Parathyroid adenoma (tissue), 2 donors: ENCODE measurements at regions not wholly inside any gene's neighbourhood (a gene's known extent, or its start where the extent isn't known, plus 50 kb on each side); places are given as distances from the start of the nearest gene placed in this dataset.
"Not testable (repeated sequence)": the region's sequence is repeated elsewhere in the genome, so short reads cannot be mapped to it uniquely, and the experiment has no call there.

Experiments
- H2AFZ ChIP-seq: fragments of 300-600 bp; sonication (generic); one replicate; pipeline ENCODE4 v1.7.0; 2017; ENCODE audit warnings: antibody characterized with exemption, mild to moderate bottlenecking
- H3K27ac ChIP-seq: fragments of 300-600 bp; sonication (generic); one replicate; pipeline ENCODE4 v1.7.0; 2017
- H3K27me3 ChIP-seq: fragments of 300-600 bp; sonication (generic); one replicate; pipeline ENCODE4 v1.7.0; 2017; ENCODE audit warnings: low read length; ENCODE audit not compliant: control insufficient read depth, insufficient read depth
- H3K36me3 ChIP-seq: fragments of 300-600 bp; sonication (generic); one replicate; pipeline ENCODE4 v1.7.0; 2017; ENCODE audit warnings: low read length; ENCODE audit not compliant: control insufficient read depth, insufficient read depth
- H3K4me1 ChIP-seq: fragments of 300-600 bp; sonication (generic); one replicate; pipeline ENCODE4 v1.7.0; 2017; ENCODE audit warnings: control low read depth
- H3K4me2 ChIP-seq: fragments of 300-600 bp; sonication (generic); one replicate; pipeline ENCODE4 v1.7.0; 2017; ENCODE audit warnings: low read length
- H3K4me3 ChIP-seq: fragments of 300-600 bp; sonication (generic); one replicate; pipeline ENCODE4 v1.7.0; 2017; ENCODE audit warnings: low read depth, low read length
- H3K79me2 ChIP-seq: fragments of 300-600 bp; sonication (generic); one replicate; pipeline ENCODE4 v1.7.0; 2017; ENCODE audit warnings: control low read depth
- H3K9ac ChIP-seq: fragments of 300-600 bp; sonication (generic); one replicate; pipeline ENCODE4 v1.7.0; 2017; ENCODE audit warnings: mild to moderate bottlenecking
- H3K9me3 ChIP-seq: fragments of 300-600 bp; sonication (generic); one replicate; pipeline ENCODE4 v1.7.0; 2017; ENCODE audit warnings: low read length; ENCODE audit not compliant: control insufficient read depth
- CTCF ChIP-seq: fragments of 300-600 bp; sonication (generic); IDR thresholded peaks from one replicate; pipeline ENCODE4 v1.7.0; 2017; ENCODE audit warnings: antibody characterized with exemption, mild to moderate bottlenecking
- donor health status: primary hyperparathyroidism.

DNA sequence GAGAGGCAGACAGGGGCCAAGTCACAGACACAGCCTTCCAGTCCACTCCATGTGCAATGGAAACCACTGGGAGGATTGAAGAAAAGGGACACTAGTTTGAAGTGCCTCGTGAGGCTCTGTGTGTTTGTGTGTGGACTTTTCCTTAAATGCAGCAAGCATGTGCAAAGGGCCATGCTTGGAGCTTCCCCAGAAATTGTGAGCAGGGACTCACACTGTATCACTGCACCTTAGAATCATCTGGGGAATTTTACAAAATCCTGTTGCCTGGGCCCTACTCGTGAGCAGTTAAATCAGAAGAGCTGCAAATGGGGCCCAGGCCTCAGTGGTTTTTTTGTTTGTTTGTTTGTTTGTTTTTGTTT is 137.8 kb downstream of the TRIM43 start:
- no peak overlapping the region for H3K27ac ChIP-seq
- no peak overlapping the region for H3K4me3 ChIP-seq
- H3K79me2 ChIP-seq: no peaks in the 10 kb centered on the region
- H2AFZ ChIP-seq: no peak overlapping the region
- H3K9me3 ChIP-seq: no peaks in the 10 kb centered on the region
- H3K4me2 ChIP-seq: no peak overlapping the region
- H3K36me3 ChIP-seq: no peaks in the 10 kb centered on the region
- no peak for TF ChIP-seq CTCF
- H3K4me1 ChIP-seq: no peaks in the 10 kb centered on the region
- H3K9ac ChIP-seq: no peak overlapping the region
- H3K27me3 ChIP-seq: no peaks in the 10 kb centered on the region

- Histone ChIP-seq H3K4me3 (no peak overlapping the region), H3K27ac (no peak overlapping the region), H3K36me3 (no peaks in the 10 kb centered on the region), H3K79me2 (no peaks in the 10 kb centered on the region), H3K9me3 (no peaks in the 10 kb centered on the region), H3K27me3 (no peaks in the 10 kb centered on the region), H3K4me1 (no peaks in the 10 kb centered on the region), H3K9ac (no peak overlapping the region), H2AFZ (no peak overlapping the region), H3K4me2 (no peak overlapping the region)
- no peak for TF ChIP-seq CTCF
Observed at GRCh38 chr2:95730813-95731212, 139.0 kb downstream of the TRIM43 start.

DNA sequence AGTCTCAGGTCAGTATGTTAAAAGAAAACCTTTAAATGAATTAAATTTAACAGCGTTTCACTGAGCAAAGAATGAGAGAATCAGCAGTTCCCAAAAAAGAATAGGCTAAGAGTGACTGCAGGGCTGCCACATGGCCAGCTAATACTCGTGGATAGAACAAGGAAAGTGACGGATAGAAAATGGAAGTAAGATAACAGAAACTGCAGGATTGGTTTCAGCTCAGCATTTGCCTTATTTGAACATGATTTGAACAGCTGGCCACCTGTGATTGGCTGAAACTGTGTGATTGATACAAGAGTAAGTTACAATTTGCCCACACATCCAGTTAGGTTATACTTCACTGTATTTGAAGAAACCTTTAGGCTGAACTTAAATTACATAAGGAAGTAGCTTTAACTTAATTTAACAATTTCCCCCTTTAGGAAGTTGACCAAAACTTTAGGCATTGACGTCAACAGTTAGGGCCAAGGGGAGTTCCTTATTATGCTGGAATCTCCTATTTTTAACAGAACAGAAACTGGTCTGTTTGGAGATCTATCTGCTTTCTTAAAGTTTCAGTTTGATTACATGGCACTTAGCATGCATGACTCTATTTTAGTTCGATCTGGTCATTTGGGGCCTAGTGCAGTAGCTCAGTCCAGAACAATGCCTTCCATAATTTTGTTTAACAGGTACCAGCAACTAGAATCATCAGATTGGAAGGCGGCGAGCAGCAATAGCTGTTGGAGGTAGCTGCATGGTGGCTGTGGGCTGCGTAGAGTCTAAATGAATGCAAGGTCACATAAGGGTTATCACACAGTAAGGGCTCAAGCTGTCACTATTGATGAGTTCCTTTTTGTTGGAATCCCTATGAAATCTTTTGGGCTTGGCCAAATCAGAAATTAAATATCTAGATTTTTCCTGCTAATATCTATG is 143.4 kb downstream of the TRIM43 start:
- Histone ChIP-seq H3K36me3 (no peaks in the 10 kb centered on the region), H3K4me3 (no peak overlapping the region), H3K4me2 (no peak overlapping the region), H3K79me2 (no peaks in the 10 kb centered on the region), H3K27ac (no peak overlapping the region), H3K9ac (no peak overlapping the region), H3K9me3 (no peaks in the 10 kb centered on the region), H3K4me1 (no peaks in the 10 kb centered on the region), H3K27me3 (no peaks in the 10 kb centered on the region), H2AFZ (no peak overlapping the region)
- no peak for TF ChIP-seq CTCF

GRCh38 chr2:95738301-95738700 is 146.5 kb downstream of the TRIM43 start:
- no peaks in the 10 kb centered on the region for H3K4me1 ChIP-seq
- H3K27ac ChIP-seq: no peak overlapping the region
- no peak overlapping the region for H3K9ac ChIP-seq
- H3K4me2 ChIP-seq: no peak overlapping the region
- no peaks in the 10 kb centered on the region for H3K36me3 ChIP-seq
- no peak for TF ChIP-seq CTCF
- H2AFZ ChIP-seq: no peak overlapping the region
- no peaks in the 10 kb centered on the region for H3K27me3 ChIP-seq
- no peaks in the 10 kb centered on the region for H3K9me3 ChIP-seq
- H3K79me2 ChIP-seq: no peaks in the 10 kb centered on the region
- H3K4me3 ChIP-seq: no peak overlapping the region

GRCh38 chr2:95752126-95752525 is 160.3 kb downstream of the TRIM43 start:
- H3K27ac ChIP-seq, H3K27me3 ChIP-seq, H3K36me3 ChIP-seq, H2AFZ ChIP-seq, H3K4me3 ChIP-seq, H3K4me1 ChIP-seq, H3K4me2 ChIP-seq, H3K9ac ChIP-seq, H3K9me3 ChIP-seq, H3K79me2 ChIP-seq: not testable (repeated sequence)

GRCh38 chr2:95753812-95754211 is 162.0 kb downstream of the TRIM43 start:
- H3K36me3 ChIP-seq, H3K9ac ChIP-seq, H2AFZ ChIP-seq, H3K9me3 ChIP-seq, H3K4me2 ChIP-seq, H3K4me3 ChIP-seq, H3K4me1 ChIP-seq, H3K27ac ChIP-seq, H3K27me3 ChIP-seq, H3K79me2 ChIP-seq: not testable (repeated sequence)

- H3K36me3 ChIP-seq, H2AFZ ChIP-seq, H3K27me3 ChIP-seq, H3K79me2 ChIP-seq, H3K27ac ChIP-seq, H3K4me2 ChIP-seq, H3K9me3 ChIP-seq, H3K4me1 ChIP-seq, H3K9ac ChIP-seq, H3K4me3 ChIP-seq: not testable (repeated sequence)
Observed at GRCh38 chr2:95754213-95754612, 162.4 kb downstream of the TRIM43 start.
